NCI-H2196 (cell line): ENCODE measurements at regions not wholly inside any gene's neighbourhood (a gene's known extent, or its start where the extent isn't known, plus 50 kb on each side); places are given as distances from the start of the nearest gene placed in this dataset.

Experiments used
- DNase-seq: peaks from one replicate; lab custom pipeline; 2025; ENCODE audit not compliant: unreplicated experiment; lab: John Stamatoyannopoulos, UW

GRCh38 chr9:27743490-27743889 is 170.2 kb upstream of the C9orf72 start:
- DNase-seq = no peak

GRCh38 chr9:27747450-27747849 is 174.2 kb upstream of the C9orf72 start:
- no peak for DNase-seq

DNA sequence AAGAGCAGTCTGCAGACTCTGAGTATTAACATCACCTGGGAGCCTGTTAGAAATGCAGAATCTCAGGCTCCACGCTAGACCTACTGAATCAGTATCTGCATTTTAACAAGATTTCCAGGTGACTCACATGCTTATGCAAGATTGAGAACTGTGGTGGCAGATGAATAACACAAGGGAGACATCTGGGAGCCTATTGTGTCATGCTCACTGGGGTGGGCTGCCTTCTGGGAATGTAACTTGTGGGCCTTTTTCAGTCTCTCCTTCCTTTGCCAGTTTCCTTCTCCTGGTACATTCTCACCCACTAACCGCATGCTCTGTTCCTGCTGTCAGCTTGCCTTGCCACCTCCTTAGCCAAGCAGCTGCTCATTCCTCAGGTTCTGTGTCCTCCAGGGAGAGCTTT is 176.6 kb upstream of the C9orf72 start:
- no peak for DNase-seq

DNA sequence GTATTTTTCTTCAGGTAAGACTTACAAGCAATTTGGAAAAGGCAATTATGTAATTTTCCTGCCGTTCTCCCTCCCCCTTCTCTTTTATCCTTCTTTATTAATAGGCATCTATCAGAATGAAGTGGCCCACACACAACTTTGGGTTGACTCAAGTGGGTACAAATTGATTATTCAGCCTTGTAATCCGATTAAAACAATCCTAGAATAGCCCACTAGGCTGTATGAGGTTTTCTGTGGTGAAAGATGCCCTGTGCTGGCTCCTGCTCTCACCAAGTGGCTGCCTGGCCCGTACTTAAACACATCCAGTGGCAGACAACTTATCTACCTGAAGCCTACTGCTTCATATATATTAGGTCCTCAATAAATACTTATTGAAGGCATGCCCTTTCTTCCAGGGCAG is 177.3 kb upstream of the C9orf72 start:
- DNase-seq = no peak

DNA sequence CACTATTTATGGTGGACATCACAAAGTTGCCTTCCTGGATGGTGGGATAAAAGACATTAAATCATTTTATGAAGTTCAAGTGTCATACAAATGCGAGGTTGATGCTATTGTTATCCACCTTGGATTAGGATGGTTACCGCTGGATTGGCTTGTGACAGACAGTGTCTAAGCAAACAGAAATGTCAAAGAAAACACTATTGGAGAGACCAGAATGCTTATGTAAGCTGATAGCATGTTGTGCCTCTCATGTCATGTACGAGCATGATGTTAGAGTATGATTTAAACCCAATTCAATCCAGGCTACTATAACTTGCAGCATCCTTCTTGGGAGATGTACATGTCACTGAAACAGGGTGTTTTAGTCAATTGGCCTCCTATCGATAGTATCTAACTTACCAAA is 178.8 kb upstream of the C9orf72 start:
- no peak for DNase-seq

- no peak for DNase-seq
Observed at GRCh38 chr9:27755846-27756245, 182.6 kb upstream of the C9orf72 start.

DNA sequence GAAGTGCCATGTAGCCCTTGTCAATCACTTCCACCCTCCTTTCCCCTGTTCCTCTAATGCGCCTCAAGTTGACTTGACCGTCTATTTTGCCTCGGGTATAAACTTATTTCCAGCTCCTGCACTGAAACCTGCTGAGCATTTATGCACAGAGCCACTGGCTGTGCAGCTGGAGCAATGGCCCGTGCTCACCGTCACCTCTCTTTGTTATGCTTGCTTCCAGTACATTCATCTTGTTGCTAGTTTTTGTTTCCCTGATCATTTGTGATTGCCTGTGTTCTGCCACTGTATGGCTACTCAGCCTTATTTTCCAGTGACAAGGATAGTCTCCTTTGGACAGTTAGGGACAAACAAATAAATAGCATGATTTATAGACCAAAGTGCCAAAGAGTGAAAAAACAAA is 183.1 kb upstream of the C9orf72 start:
- DNase-seq = no peak

DNA sequence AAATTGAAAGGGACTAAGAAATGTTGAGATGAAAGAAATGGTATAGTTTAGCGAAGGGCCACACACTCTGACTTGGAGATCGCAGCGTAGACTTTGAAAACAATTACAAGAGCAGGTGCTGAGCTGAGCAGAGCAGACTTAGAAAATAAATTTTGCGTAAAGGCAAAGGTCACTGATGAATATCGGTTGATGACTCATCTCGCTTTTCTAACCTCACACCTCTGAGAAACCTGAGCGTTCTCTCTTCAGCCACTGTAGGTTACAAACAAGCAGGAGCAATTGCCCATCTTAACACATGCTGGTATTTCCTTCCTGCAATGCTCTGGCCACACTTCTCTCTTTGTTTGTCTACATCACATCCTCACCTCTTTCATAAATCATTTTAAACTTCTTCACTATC is 190.6 kb upstream of the C9orf72 start:
- no peak for DNase-seq

GRCh38 chr9:27765266-27766072 is 192.2 kb upstream of the C9orf72 start:
- DNase-seq = no peak

DNA sequence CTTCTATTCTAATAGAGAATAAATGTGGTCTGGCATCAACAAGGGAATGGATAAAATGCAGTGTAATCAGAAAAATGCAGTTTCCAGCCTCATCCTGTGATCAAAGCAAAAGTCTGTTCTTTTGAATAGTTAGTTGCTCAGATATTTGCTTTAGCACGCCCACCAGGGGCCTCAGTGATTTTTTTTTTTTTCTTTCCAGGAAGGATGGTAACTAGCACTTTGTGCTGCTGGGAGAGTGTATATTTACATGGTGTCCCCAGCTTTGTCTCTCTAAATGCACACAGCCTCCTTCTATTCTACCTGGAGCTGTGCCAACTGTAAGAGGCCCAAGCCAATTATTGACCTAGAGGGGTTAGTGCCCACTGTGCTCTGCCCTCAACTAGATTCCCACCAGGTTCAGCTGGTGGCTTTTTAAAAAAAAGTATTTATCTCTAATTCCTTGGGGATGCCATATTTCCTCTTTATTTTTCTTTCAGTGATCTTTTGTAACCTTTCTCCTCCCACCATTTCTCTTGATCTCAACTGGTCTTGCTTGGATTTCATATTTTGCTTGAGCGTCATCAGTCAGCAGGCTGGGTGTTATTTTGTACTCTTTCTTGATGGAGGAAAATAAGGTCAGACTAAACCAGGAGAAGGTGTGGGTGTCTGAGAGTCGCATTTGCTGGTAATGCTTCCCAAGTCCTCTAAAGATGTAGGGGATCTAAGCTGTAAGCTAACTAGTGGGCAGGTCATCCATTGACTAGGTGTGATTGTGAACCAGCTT is 193.0 kb upstream of the C9orf72 start:
- no peak for DNase-seq

GRCh38 chr9:27768781-27769180 is 195.5 kb upstream of the C9orf72 start:
- DNase-seq = no peak

DNA sequence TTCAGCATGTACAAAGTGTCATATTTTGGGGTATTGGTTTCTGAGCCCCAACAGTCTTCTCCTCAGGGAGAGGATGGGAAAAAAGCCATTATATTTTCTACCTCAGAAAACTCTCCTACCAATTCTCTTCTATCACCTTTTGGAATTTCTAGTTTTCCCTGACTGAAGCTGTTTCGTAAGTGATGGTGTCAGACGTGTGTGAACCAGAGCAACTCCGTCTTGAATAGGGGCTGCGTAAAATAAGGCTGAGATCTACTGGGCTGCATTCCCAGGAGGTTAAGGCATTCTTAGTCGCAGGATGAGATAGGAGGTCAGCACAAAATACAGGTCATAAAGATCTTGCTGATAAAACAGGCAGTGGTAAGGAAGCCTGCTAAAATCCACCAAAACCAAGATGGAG is 197.3 kb upstream of the C9orf72 start:
- no peak for DNase-seq

GRCh38 chr9:27771803-27772545 is 198.7 kb upstream of the C9orf72 start:
- DNase-seq = no peak

- DNase-seq = no peak
Observed at GRCh38 chr9:27784847-27785713, 211.8 kb upstream of the C9orf72 start.

DNA sequence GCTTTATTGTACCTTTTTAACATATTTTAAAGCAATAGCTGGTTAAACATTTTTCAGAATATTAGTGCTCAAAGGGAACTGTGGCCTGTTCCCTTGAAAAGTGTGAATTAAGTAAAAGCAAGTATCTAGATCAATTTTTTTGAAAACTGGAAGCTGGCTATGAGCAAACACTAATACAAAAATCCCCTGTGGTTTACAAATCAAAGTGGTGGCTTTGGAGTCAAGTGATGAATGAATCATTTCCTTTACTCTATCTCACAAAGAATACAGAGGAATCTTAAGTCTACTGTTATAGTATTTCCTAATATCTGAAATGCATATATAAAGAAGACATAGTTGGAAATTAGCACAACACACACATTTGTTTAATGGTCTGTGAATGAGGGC is 212.4 kb upstream of the C9orf72 start:
- DNase-seq = no peak

- no peak for DNase-seq
Observed at GRCh38 chr9:27787891-27788290, 214.6 kb upstream of the C9orf72 start.

DNA sequence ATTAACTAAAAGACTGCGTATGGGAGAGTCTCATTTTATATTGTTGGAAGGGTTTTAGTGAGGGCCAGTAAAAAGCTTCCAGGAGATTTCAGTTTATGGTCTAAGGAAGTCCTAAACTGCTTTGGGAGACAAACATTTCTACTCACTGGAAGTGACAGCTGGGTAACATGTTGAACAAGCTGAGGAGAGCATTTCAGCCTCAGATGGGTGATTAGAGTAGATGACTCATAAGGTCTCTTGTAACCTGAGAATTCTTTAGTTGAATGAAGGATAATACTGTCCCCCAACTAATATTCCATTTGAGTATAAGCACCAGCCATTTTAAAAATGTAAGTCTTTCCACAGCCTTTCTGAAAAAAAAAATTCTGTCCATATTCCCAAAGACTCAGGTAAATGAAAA is 218.0 kb upstream of the C9orf72 start:
- no peak for DNase-seq

DNA sequence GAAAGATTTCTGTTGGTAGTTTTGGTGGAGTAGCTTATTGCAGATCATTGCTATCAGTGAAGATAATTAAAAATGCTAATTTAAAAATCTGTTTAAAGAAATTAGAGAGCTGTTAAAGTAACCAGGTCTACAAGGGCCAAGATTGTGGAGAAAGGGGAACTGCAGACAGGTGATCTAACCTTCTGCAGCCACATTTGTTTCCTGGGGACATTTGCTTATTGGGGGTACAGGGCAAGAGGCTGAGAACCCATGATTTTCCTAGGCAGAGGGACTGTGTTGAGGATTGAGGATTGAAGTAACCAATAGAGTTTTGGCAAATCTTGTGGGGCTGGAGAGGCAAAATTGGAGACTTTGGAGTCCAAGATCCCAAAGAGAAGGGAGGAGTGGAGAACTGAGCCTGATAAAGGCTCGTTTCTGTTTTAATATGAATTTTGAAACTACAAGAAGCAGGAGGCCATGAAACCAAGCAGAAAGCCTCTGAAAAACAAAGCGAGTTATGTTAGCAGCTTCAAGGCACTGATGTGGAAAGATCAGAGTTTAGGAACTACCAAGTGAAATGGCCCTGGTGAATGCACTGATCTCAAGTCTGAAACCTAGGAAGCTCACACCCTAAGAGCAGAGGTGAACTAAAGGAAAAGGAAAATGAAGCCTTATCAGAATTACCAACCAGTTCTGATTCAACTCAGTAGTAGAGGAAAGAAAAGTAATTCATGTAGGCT is 219.8 kb upstream of the C9orf72 start:
- no peak for DNase-seq

- no peak for DNase-seq
Observed at GRCh38 chr9:27799326-27799725, 226.0 kb upstream of the C9orf72 start.

- DNase-seq = no peak
Observed at GRCh38 chr9:27800159-27800558, 226.9 kb upstream of the C9orf72 start.
